NB4 (cell line): ENCODE measurements at regions not wholly inside any gene's neighbourhood (a gene's known extent, or its start where the extent isn't known, plus 50 kb on each side); places are given as distances from the start of the nearest gene placed in this dataset.

ENCODE experiments used
- CTCF ChIP-seq: IDR thresholded peaks from one replicate; pipeline ENCODE4 v1.5.1; 2012; ENCODE audit warnings: low read depth, low read length
- MAX ChIP-seq: IDR thresholded peaks from 2 replicates; pipeline ENCODE4 v1.6.1; 2011; ENCODE audit warnings: low read depth, low read length
- MYC ChIP-seq: IDR thresholded peaks from 2 replicates; pipeline ENCODE4 v1.6.1; 2011; ENCODE audit warnings: low read depth, low read length
- POLR2A ChIP-seq: IDR thresholded peaks from 2 replicates; pipeline ENCODE4 v1.6.1; 2011; ENCODE audit warnings: mild to moderate bottlenecking; ENCODE audit not compliant: insufficient read length; ENCODE audit errors: extremely low read depth

- TF ChIP-seq POLR2A (no peak), CTCF (no peak), MYC (no peak), MAX (no peak)
Measured at GRCh38 chr6:106772270-106773142, 143.1 kb downstream of the QRSL1 start.
